ENCODE measurements at regions not wholly inside any gene's neighbourhood (a gene's known extent, or its start where the extent isn't known, plus 50 kb on each side); places are given as distances from the start of the nearest gene placed in this dataset.
"Not testable (repeated sequence)": the region's sequence is repeated elsewhere in the genome, so short reads cannot be mapped to it uniquely, and the experiment has no call there.

DNA sequence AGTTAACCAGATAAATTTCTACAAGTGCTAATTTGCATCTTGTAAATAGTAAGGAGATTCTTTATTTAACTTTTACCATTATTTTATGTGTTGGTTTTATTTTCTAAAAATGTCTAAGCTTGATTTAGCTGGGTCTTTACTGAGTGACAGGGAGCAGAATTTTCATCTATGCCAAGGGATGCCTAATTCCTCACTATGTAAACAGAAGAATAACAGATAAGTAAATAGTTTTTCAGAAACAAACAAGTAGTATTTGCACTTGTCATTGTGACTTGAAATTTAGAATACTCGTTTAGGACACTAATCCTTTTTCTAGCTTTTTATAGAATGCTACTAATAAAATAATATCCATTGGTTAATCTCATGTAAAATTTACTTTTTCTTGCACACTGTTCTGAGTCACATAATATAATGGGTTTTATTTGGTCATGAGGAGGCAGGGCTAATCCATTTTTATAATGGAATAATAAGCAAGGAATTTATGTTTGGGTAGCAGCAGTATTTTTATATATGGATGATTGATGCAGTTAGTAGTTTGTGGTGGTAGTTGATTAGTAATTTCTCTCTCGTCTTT lies 746.5 kb downstream of the SLC6A15 start:
- CTCF ChIA-PET: no interaction called here
- POLR2A ChIA-PET: no interaction called here

DNA sequence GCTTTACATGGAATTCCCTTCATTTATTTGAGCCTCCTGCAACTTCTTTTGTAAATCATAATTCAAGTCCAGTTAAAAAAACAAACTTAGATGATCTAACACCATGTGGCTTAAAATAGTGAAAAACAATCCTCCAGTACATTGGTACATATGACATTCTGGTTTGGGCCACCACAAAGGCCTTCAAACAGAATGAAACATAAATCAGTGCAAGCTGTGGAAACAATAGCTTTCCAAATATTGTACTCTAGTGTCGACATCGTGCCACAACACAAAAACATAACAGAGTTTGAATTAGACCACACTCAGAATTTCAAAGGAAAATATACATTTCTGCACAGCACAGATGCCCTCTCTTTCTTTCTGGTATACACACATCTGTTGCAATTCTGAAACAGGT lies 751.3 kb downstream of the SLC6A15 start:
- CTCF ChIA-PET: no interaction called here
- POLR2A ChIA-PET: no interaction called here

DNA sequence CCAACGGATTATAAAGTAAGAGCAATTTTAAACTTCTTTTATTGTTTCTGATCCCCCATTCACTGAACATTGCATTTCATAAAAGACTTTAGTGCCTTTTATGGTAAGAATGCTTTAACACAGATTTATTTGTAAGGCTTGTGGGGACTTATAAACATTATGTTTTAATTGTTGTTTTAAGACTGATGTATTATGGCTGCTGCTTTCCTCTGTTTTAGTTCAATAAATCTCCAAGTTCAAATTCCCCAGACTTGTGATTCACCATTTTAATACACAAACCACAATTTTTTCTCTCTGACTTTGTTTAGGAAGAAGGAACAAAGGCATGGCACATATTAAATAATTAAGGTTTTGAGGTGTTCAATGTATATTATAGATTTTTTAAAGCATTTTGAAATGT lies 753.3 kb downstream of the SLC6A15 start:
- ChIA-PET CTCF (no interaction called here), POLR2A (no interaction called here)

DNA sequence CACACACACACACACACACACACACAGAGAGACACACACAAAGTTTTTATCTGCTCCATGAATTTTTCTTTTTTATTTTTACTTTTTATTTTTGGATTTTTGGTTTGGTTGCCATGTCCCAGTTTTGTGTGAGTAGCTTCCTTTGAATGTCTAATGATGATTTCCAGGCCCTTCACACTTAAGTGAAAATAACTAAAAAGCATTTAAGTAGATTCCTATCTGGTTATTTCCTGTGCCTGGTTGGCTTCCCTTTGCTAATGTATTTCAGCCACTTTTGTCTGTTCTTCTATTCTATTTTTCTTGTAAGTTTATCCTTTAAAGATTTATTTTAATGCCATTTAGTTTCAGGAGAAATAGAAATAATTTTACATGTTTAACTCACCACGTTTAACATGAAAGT lies 755.4 kb downstream of the SLC6A15 start:
- ChIA-PET CTCF (no interaction called here), POLR2A (no interaction called here)

DNA sequence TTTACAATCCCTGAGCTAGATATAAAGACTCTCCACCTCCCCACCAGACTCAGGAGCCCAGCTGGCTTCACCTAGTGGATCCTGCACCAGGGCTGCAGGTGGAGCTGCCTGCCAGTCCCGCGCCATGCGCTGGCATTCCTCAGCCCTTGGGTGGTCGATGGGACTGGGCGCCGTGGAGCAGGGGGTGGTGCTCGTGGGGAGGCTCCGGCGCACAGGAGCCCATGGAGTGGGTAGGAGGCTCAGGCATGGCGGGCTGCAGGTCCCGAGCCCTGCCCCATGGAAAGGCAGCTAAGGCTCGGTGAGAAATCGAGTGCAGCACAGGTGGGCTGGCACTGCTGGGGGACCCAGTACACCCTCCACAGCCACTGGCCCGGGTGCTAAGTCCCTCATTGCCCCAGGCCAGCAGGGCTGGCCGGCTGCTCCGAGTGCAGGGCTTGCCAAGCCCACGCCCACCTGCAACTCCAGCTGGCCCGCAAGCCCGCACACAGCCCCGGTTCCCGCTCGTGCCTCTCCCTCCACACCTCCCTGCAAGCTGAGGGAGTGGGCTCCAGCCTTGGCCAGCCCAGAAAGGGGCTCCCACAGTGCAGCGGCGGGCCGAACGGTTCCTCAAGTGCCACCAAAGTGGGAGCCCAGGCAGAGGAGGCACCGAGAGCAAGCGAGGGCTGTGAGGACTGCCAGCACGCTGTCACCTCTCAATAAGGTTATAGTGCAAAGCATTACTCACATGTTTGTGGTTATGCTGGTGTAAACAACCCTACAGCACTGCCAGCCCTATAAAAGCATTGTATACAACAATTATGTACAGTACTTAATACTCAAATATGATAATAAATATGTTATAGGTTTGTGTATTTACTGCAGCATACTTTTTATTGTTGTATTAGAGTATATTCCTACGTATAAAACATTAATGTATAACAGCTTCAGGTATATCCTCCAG lies 757.3 kb downstream of the SLC6A15 start:
- CTCF ChIA-PET, POLR2A ChIA-PET: not testable (repeated sequence)

DNA sequence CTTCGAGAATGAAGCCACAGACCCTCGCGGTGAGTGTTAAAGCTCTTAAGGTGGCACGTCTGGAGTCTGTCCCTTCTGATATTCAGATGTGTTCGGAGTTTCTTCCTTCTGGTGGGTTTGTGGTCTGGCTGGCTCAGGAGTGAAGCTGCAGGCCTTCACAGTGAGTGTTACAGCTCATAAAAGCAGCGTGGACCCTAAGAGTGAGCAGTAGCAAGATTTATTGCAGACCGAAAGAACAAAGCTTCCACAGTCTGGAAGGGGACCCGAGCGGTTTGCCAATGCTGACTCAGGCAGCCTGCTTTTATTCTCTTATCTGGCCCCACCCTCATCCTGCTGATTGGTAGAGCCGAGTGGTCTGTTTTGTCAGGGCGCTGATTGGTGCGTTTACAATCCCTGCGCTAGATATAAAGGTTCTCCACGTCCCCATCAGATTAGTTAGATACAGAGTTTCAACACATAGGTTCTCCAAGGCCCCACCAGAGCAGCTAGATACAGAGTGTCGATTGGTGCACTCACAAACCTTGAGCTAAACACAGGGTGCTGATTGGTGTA lies 758.1 kb downstream of the SLC6A15 start:
- CTCF ChIA-PET, POLR2A ChIA-PET: not testable (repeated sequence)

DNA sequence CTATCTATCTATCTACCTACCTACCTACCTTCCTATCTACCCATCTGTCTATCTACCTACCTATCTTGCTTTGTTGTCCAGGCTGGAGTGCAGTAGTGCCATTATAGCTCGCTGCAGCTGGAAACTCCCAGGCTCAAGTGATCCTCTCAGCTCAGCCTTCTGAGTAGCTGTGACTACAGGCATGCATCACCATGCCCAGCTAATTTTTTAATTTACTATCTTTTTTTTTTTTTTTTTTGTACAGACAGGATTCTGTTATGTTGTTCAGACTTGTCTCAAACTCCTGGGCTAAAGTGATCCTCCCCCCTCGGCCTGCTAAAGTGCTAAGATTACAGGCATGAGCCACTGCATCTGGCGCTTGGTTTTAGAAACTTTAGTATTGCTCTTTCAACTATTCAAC lies 762.4 kb downstream of the SLC6A15 start:
- ChIA-PET POLR2A (no interaction called here), CTCF (no interaction called here)

DNA sequence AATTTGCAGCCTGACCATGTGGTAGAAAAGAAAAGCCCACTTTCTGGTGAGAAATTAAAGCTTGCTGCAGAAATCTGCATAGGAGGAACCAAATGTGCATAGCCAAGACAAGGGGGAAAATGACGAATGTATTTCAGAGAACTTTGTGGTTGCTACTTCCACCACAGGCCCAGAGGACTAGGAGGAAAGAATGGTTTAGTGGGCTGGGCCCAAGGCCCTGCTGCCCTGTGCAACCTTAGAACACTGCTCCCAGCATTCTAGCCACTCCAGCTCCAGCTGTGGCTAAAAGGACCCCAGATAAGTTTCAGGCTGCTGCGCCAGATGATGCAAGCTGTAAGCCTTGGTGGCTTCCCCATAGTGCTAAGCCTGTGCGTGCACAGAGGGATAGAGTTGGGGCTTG lies 764.3 kb downstream of the SLC6A15 start:
- CTCF ChIA-PET: no interaction called here
- POLR2A ChIA-PET: no interaction called here

DNA sequence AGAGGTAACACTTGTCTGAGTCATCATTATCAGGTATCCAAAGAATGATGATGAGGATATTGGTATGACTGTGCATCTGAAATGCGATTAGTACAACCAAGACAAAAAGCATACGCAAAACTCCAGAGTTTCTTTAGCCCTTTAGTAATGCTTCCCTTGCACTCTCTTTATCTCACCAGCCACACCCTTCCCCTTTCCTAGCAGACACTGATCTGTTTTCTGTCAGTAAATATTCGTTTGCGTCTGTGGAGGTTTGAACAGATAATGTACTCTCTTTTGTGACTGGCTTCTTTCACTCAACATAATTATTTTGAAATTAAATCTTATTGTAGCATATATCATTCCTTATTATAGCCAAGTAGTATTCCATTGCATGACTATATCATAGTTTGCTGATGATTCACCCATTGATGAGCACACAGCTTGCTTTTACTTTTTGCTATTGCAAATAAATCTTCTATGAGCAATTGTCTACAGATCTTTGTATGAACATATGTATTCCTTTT lies 775.7 kb downstream of the SLC6A15 start:
- ChIA-PET CTCF (no interaction called here), POLR2A (no interaction called here)

DNA sequence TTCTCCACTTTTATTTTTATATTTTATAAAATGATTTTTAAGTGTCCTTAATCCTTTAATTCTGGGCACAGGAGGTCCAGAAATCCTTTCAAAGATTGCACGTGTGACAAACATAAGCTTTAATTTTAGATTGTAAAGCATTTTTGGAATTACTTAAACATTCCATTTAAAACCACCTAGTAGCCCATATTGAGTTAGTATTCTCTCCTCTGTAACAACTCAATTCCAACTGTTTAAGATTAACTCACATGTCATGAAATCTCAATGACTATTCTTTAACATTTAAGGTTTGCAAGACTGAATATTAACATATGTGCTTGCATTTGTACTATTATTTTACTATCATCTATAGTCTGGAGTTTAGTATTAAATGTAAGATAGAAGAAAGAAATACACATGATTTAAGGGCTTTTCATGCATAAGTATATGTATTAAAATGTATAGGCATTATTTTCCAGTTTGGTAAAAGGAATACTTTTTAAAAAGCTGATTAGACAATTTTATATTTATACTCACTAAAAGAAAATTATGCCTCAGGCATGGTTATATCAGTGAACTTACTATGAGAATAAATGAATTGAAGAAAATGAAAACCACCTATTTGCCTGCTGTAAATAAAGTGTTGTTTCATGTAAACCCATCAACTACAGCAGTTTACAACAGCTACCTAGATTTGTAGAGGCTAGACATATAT lies 776.9 kb downstream of the SLC6A15 start:
- POLR2A ChIA-PET: no interaction called here
- CTCF ChIA-PET: no interaction called here

DNA sequence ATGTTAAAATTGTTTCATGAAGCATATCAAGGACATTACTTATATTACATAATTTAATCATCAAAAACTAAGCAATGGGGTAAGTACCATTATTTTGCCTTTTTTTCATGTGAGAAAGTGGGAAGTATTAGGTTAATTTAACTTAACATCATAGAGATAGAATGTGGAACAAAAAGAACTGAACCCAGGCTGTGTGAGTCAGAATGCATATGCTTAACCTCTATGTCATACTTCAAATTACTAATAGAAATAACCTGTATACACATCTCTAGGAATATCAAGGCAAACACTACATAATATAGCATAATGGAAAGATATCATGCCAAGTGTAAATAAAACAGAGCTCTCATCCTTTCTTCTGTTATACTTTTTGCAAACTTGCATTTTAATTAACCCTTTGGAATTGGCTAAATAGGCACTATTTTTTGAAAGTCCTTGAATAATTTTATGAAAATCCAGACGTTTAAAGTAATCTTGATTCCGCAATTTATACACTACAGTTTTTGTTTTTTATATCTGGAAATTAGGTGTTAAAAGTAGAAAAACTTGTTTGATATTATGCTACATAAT lies 777.7 kb downstream of the SLC6A15 start:
- ChIA-PET CTCF (no interaction called here), POLR2A (no interaction called here)

DNA sequence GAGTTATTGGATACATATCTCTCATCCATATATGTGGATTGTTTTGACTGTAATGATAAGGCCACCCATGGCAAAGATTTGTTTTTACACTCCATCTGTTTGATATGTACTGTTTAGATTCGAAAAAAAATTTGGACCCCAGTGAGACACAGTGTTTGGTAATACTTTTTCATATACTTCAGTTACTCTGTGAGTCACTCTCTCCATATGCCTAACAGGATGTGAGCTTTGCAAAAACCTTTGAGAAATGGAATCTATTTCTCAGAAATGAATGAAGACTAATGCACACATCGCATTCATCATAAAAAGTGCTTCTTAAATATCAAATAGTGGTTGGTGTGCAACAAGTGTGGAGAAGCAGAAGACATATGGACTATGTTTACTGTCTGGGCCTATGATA lies 781.5 kb downstream of the SLC6A15 start:
- ChIA-PET POLR2A (no interaction called here), CTCF (no interaction called here)

DNA sequence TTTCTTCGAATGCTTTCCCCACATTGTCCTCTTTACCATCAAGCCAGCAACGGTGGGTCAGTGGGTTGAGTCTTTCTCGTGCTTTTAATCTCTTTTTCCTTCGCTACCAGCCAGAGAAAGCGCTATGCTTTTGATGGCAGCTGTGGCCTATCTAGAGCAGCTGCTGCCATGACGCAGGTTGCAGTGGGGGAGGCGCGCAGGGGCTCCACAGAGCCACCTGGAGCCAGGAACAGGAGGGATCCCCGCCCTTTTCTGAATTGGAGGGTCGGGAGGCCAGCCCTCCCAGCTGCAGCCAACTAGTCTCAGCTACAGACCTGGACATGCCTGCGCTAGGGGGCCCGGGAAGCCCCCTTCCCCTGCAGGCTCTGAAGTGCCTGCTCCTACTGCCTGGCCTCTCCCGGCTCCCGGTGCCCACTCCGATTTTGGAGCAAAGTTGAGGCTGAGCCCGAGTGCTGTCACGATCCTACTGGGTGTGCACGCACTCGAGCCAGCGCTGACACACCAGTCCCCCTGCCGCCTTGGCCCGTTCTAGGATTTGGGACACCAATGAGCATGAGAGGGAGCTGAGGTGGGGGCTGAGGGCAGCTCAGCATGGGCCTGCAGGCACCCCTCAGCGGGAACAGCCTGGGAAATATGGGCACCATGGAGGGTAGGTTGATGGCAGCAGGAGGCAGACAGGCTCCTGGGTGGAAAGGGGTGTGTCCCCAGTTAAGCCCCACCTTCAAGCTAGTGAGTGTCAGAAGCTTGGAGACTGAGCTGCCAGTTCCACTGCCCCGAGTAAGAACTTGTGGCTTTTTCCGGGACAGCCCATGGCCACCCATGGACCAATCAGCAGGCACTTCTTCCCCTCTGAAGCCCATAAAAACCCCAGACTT lies 784.2 kb downstream of the SLC6A15 start:
- ChIA-PET CTCF (no interaction called here), POLR2A (no interaction called here)

DNA sequence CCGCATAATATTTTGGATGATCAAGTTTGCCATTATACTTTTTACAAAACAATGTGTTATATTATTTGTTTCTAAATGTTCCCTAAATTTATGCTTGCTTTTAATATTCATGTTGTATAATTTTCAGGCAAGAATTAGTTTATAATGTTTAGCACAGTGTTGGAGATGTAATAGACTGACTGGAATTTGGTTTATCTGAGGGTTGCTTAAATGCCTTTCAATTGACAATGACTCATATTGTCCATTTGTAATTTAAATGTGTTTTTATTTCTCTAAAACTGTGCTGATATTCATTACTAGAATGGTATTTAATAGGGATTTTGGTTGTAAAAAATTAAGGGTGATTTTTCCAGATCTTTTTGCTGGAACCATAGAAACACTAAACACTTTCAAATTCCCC lies 788.4 kb downstream of the SLC6A15 start:
- ChIA-PET CTCF (no interaction called here), POLR2A (no interaction called here)

DNA sequence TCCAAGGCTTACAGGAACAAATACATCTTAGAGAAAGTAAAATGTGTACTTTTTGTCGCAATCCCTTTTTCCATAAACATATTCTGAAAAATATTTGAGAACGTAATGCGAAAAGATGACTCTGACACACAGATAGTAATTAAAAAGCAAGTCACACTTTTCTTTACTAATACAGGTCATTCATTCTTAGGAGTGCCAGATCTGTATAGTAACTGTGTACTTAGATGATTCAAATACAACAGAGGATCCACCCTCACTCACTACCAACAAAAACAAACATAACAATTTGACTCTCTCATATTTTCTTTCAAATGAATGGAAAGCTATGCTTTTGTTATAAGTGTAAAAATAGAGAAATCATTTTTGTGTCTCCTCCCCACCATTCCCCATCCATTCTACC lies 795.4 kb downstream of the SLC6A15 start:
- ChIA-PET POLR2A (no interaction called here), CTCF (no interaction called here)

DNA sequence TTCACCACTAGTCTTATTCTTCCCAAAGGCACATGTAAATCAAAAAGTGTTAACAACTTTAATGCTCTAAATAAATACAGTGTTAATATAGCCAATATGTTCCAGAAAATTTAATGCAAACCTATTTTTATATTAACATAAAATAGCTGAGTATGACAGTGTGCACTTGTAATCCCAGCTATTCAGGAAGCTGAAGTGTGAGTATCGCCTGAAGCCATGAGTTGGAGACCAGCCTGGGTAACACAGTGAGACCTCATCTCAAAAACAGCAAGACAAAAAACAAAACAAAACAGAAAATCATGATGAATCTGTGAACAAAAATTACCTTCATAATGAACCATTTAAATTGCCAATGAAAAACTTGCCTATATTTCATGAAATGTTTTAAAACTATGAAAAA lies 798.9 kb downstream of the SLC6A15 start:
- POLR2A ChIA-PET: no interaction called here
- CTCF ChIA-PET: no interaction called here

DNA sequence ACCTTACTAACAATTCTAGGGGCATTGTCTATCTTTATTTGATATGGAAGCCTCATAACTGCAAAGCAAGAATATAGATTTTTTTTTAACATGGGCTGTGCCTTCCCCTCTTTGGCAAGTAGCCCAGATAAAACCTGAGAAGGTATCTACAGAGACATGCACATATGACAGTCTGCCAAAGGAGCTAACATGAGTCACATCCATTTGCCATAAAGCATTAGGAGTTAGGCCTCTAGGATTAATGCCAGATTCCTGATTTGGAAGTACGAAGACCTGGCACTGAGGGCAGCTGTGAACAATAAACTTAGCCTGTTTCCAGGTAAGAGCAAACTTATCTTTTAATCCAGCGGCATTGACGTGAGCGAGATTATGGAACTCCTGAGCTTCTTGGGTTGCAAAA lies 808.7 kb downstream of the SLC6A15 start:
- POLR2A ChIA-PET, CTCF ChIA-PET: not testable (repeated sequence)

DNA sequence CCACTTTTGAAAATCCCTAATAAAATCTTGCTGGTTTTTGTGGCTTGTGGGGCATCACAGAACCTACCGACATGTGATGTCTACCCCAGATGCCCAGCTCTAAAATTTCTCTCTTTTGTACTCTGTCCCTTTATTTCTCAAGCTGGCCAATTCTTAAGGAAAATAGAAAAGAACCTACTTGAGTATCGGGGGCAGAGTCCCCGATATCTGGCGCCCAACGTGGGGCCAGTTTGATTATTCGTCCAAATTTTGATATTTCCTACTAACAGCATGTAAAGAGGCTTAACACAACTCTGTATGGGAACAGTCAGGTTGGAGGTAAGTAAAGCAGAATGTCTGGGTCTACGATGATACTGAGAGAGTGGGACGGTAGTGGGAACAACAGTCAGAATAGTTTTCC lies 810.6 kb downstream of the SLC6A15 start:
- POLR2A ChIA-PET, CTCF ChIA-PET: not testable (repeated sequence)

DNA sequence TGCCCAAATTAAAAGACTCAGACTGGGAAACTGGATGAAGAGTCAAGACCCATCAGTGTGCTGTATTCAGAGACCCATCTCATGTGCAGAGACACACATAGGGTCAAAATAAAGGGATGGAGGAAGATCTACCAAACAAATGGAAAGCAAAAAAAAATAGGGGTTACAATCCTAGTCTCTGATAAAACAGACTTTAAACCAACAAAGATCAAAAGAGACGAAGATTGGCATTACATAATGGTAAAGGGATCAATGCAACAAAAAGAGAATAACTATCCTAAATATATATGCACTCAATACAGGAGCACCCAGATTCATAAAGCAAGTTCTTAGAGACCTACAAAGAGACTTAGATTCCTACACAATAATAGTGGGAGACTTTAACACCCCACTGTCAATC lies 813.0 kb downstream of the SLC6A15 start:
- CTCF ChIA-PET, POLR2A ChIA-PET: not testable (repeated sequence)

DNA sequence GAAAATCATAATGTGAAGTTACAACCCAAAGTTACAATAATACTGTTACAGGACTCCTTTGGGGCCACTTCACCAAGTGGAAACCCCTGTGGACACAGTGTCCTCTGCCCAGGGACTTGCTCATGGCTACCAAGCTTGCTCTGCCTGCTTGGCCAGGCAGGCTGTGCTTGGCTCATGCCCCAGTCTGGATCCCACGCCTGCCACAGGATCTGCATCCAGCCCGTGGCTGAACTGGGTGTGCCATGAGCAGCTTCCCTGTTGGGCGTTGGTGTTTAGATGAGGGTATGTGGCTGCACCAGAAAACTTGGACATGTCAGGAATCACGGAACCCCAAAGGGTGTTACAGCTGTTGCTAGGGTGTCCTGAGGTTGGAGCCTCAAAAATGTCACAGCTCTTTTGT lies 820.9 kb downstream of the SLC6A15 start:
- CTCF ChIA-PET: no interaction called here
- POLR2A ChIA-PET: no interaction called here
